ENCODE measurements at regions not wholly inside any gene's neighbourhood (a gene's known extent, or its start where the extent isn't known, plus 50 kb on each side); places are given as distances from the start of the nearest gene placed in this dataset.
"Not testable (repeated sequence)": the region's sequence is repeated elsewhere in the genome, so short reads cannot be mapped to it uniquely, and the experiment has no call there.

GRCh38 chr3:72628065-72628464, 220.2 kb downstream of the SHQ1 start:
- no peak for DNase-seq (ENCODE audit: low read depth)

GRCh38 chr3:72627271-72627670, 221.0 kb downstream of the SHQ1 start:
- no peak for DNase-seq (ENCODE audit: low read depth)

GRCh38 chr3:72625602-72626337, 222.5 kb downstream of the SHQ1 start:
- peak; percentile 23 for DNase-seq (ENCODE audit: low read depth)

GRCh38 chr3:72624656-72625055, 223.6 kb downstream of the SHQ1 start:
- DNase-seq (ENCODE audit: low read depth): no peak

GRCh38 chr3:72618739-72619138, 229.5 kb downstream of the SHQ1 start:
- DNase-seq (ENCODE audit: low read depth): no peak

- no peak for DNase-seq (ENCODE audit: low read depth)
Observed at GRCh38 chr3:72617424-72618024, 230.7 kb downstream of the SHQ1 start.

- no peak for DNase-seq (ENCODE audit: low read depth)
Observed at GRCh38 chr3:72615776-72616175, 232.5 kb downstream of the SHQ1 start.

- no peak for DNase-seq (ENCODE audit: low read depth)
Observed at GRCh38 chr3:72615182-72615581, 233.1 kb downstream of the SHQ1 start.

GRCh38 chr3:72614394-72615074, 233.7 kb downstream of the SHQ1 start:
- no peak for DNase-seq (ENCODE audit: low read depth)

- peak; percentile 13 for DNase-seq (ENCODE audit: low read depth)
Observed at GRCh38 chr3:72613871-72614270, 234.4 kb downstream of the SHQ1 start.

GRCh38 chr3:72609114-72609513, 239.1 kb downstream of the SHQ1 start:
- not testable (repeated sequence) for DNase-seq (ENCODE audit: low read depth)

- no peak for DNase-seq (ENCODE audit: low read depth)
Observed at GRCh38 chr3:72606005-72606800, 242.0 kb downstream of the SHQ1 start.

- no peak for DNase-seq (ENCODE audit: low read depth)
Observed at GRCh38 chr3:72604328-72604727, 243.9 kb downstream of the SHQ1 start.

GRCh38 chr3:72601983-72602750, 246.1 kb downstream of the SHQ1 start:
- DNase-seq (ENCODE audit: low read depth): no peak

GRCh38 chr3:72601060-72601459, 247.2 kb downstream of the SHQ1 start:
- DNase-seq (ENCODE audit: low read depth): no peak

- DNase-seq (ENCODE audit: low read depth): no peak
Observed at GRCh38 chr3:72597756-72598195, 250.5 kb downstream of the SHQ1 start.

GRCh38 chr3:72597043-72597442, 251.2 kb downstream of the SHQ1 start:
- DNase-seq (ENCODE audit: low read depth): no peak

- peak; percentile 18 for DNase-seq (ENCODE audit: low read depth)
Observed at GRCh38 chr3:72595927-72596610, 252.2 kb downstream of the SHQ1 start.

GRCh38 chr3:72595376-72595775, 252.9 kb downstream of the SHQ1 start:
- no peak for DNase-seq (ENCODE audit: low read depth)

- DNase-seq (ENCODE audit: low read depth): no peak
Observed at GRCh38 chr3:72594615-72595215, 253.5 kb downstream of the SHQ1 start.

Measured in HT1080 (cell line).